SU-DHL-6 (cell line): ENCODE measurements at regions not wholly inside any gene's neighbourhood (a gene's known extent, or its start where the extent isn't known, plus 50 kb on each side); places are given as distances from the start of the nearest gene placed in this dataset.

ENCODE experiments used
- H2AFZ ChIP-seq: fragments of 200-600 bp; sonication (generic); 2 replicates; pipeline ENCODE4 v1.6.1; 2014; ENCODE audit warnings: low read depth, mild to moderate bottlenecking, moderate library complexity, mixed read lengths, antibody characterized with exemption, low read length; ENCODE audit not compliant: severe bottlenecking
- H3F3A ChIP-seq: fragments of 200-600 bp; shearing (Covaris generic); 2 replicates; pipeline ENCODE4 v1.6.0; 2016; ENCODE audit warnings: antibody characterized with exemption, mild to moderate bottlenecking; ENCODE audit not compliant: insufficient read depth
- H3K27ac ChIP-seq: fragments of 200-600 bp; sonication (generic); 2 replicates; pipeline ENCODE4 v1.5.1; 2016; ENCODE audit warnings: low read depth, mild to moderate bottlenecking, low read length, moderate library complexity, mixed read lengths
- H3K27me3 ChIP-seq: fragments of 200-600 bp; sonication (generic), shearing (Covaris generic); 2 replicates; pipeline ENCODE4 v1.6.0; 2014; ENCODE audit warnings: mild to moderate bottlenecking, low read length
- H3K36me3 ChIP-seq: fragments of 200-600 bp; sonication (generic); 2 replicates; pipeline ENCODE4 v1.6.1; 2014; ENCODE audit warnings: mild to moderate bottlenecking, low read length, mixed read lengths
- H3K4me2 ChIP-seq: fragments of 300-600, 200-600 bp; shearing (Covaris generic), sonication (generic); 2 replicates; pipeline ENCODE4 v1.6.0; 2014; ENCODE audit warnings: low read length, low read depth, mild to moderate bottlenecking; ENCODE audit not compliant: poor library complexity, severe bottlenecking
- H3K4me3 ChIP-seq: fragments of 200-600 bp; sonication (generic); 2 replicates; pipeline ENCODE4 v1.5.1; 2014; ENCODE audit warnings: antibody characterized with exemption, low read length, mild to moderate bottlenecking, mixed read lengths; ENCODE audit not compliant: insufficient read depth, poor library complexity, severe bottlenecking
- H3K79me2 ChIP-seq: fragments of 200-600 bp; sonication (generic); 2 replicates; pipeline ENCODE4 v1.6.1; 2014; ENCODE audit warnings: mild to moderate bottlenecking, low read length, moderate library complexity; ENCODE audit not compliant: insufficient read depth
- H3K9ac ChIP-seq: fragments of 200-600 bp; sonication (generic); 2 replicates; pipeline ENCODE4 v1.7.0; 2014; ENCODE audit warnings: mild to moderate bottlenecking, low read length
- H3K9me2 ChIP-seq: fragments of 200-600 bp; sonication (generic); replicated peaks from 2 replicates; pipeline ENCODE4 v1.6.1; 2014; ENCODE audit warnings: low read length; ENCODE audit not compliant: insufficient read depth
- H3K9me3 ChIP-seq: fragments of 200-600 bp; sonication (generic); 2 replicates; pipeline ENCODE4 v1.6.1; 2014; ENCODE audit warnings: low read length, mixed read lengths; ENCODE audit not compliant: insufficient read depth
- H4K20me1 ChIP-seq: fragments of 200-600 bp; sonication (generic); 2 replicates; pipeline ENCODE4 v1.6.1; 2014; ENCODE audit warnings: low read depth, mild to moderate bottlenecking, antibody characterized with exemption, low read length, moderate library complexity, mixed read lengths
- CTCF ChIP-seq: fragments of 200-600 bp; sonication (generic); IDR thresholded peaks from one replicate; pipeline ENCODE4 v1.5.1; 2017; ENCODE audit warnings: antibody characterized with exemption, mild to moderate bottlenecking, low read length, moderate library complexity; ENCODE audit not compliant: insufficient read depth, poor library complexity, severe bottlenecking
- EZH2phosphoT487 ChIP-seq: fragments of 200-600 bp; sonication (generic), shearing (Covaris generic); conservative IDR thresholded peaks from 2 replicates; pipeline ENCODE4 v1.6.1; 2018; ENCODE audit warnings: mild to moderate bottlenecking, antibody characterized with exemption, low read length, moderate library complexity, mixed read lengths

GRCh38 chr2:126437016-126437415, 218.9 kb upstream of the GYPC start:
- Histone ChIP-seq H3K9ac (no peak overlapping the region), H4K20me1 (no peaks in the 10 kb centered on the region), H3K27ac (no peak overlapping the region), H2AFZ (no peak overlapping the region), H3K4me3 (no peak overlapping the region), H3K79me2 (no peaks in the 10 kb centered on the region), H3K4me2 (no peak overlapping the region), H3F3A (no peaks in the 10 kb centered on the region), H3K27me3 (no peaks in the 10 kb centered on the region), H3K9me3 (no peaks in the 10 kb centered on the region), H3K36me3 (no peaks in the 10 kb centered on the region), H3K9me2 (no peaks in the 10 kb centered on the region)
- no peak for TF ChIP-seq EZH2phosphoT487

- H3K27me3 ChIP-seq, result no peaks in the 10 kb centered on the region
- H4K20me1 ChIP-seq, result no peaks in the 10 kb centered on the region
- H3K9me3 ChIP-seq, result no peaks in the 10 kb centered on the region
- H3K9ac ChIP-seq, result no peak overlapping the region
- no peak overlapping the region for H3K27ac ChIP-seq
- H2AFZ ChIP-seq, result no peak overlapping the region
- H3K36me3 ChIP-seq, result no peaks in the 10 kb centered on the region
- no peak overlapping the region for H3K4me3 ChIP-seq
- H3K4me2 ChIP-seq, result no peak overlapping the region
- H3F3A ChIP-seq, result no peaks in the 10 kb centered on the region
- TF ChIP-seq EZH2phosphoT487 (no peak), CTCF (no peak)
- no peaks in the 10 kb centered on the region for H3K79me2 ChIP-seq
- no peaks in the 10 kb centered on the region for H3K9me2 ChIP-seq
Measured at GRCh38 chr2:126444512-126444911, 211.4 kb upstream of the GYPC start.

- Histone ChIP-seq H2AFZ (no peak overlapping the region), H3K36me3 (no peaks in the 10 kb centered on the region), H3F3A (no peaks in the 10 kb centered on the region), H4K20me1 (no peaks in the 10 kb centered on the region), H3K27me3 (no peaks in the 10 kb centered on the region), H3K79me2 (no peaks in the 10 kb centered on the region), H3K4me2 (no peak overlapping the region), H3K9ac (no peak overlapping the region), H3K9me3 (no peaks in the 10 kb centered on the region), H3K9me2 (no peaks in the 10 kb centered on the region), H3K27ac (no peak overlapping the region), H3K4me3 (no peak overlapping the region)
- TF ChIP-seq EZH2phosphoT487 (no peak), CTCF (no peak)
Measured at GRCh38 chr2:126446106-126446695, 209.8 kb upstream of the GYPC start.

- Histone ChIP-seq H3F3A (no peaks in the 10 kb centered on the region), H3K27me3 (no peaks in the 10 kb centered on the region), H3K9ac (no peak overlapping the region), H3K27ac (no peak overlapping the region), H3K9me3 (no peaks in the 10 kb centered on the region), H3K79me2 (no peaks in the 10 kb centered on the region), H2AFZ (no peak overlapping the region), H3K4me3 (no peak overlapping the region), H4K20me1 (no peaks in the 10 kb centered on the region), H3K4me2 (no peak overlapping the region), H3K36me3 (no peaks in the 10 kb centered on the region), H3K9me2 (no peaks in the 10 kb centered on the region)
- TF ChIP-seq CTCF (no peak), EZH2phosphoT487 (no peak)
Measured at GRCh38 chr2:126448611-126449010, 207.3 kb upstream of the GYPC start.
